Spinal cord (tissue), 9 donors: ENCODE measurements at regions not wholly inside any gene's neighbourhood (a gene's known extent, or its start where the extent isn't known, plus 50 kb on each side); places are given as distances from the start of the nearest gene placed in this dataset.
"Not testable (repeated sequence)": the region's sequence is repeated elsewhere in the genome, so short reads cannot be mapped to it uniquely, and the experiment has no call there.

ENCODE experiments used
- DNase-seq, 6 donors: peaks; one replicate each; pipeline versions ENCODE4 v3.0.0 to v3.0.0-alpha.2; 2013 to 2015; ENCODE audit warnings: low spot score in 6 of 6, low read depth in 4 of 6
- H3K27ac ChIP-seq: one replicate; pipeline ENCODE4 v1.5.1; 2013; ENCODE audit warnings: low read depth, low read length, control low read depth
- H3K27me3 ChIP-seq: one replicate; pipeline ENCODE4 v1.6.1; 2013; ENCODE audit warnings: low read length; ENCODE audit not compliant: control insufficient read depth, insufficient read depth
- H3K36me3 ChIP-seq: one replicate; pipeline ENCODE4 v1.6.1; 2013; ENCODE audit warnings: low read length; ENCODE audit not compliant: control insufficient read depth, insufficient read depth
- H3K4me1 ChIP-seq: one replicate; pipeline ENCODE4 v1.6.1; 2013; ENCODE audit warnings: low read length; ENCODE audit not compliant: control insufficient read depth, insufficient read depth
- H3K4me3 ChIP-seq: one replicate; pipeline ENCODE4 v1.5.1; 2013; ENCODE audit warnings: low read depth, low read length, control low read depth
- H3K9me3 ChIP-seq: one replicate; pipeline ENCODE4 v1.6.1; 2013; ENCODE audit warnings: low read length; ENCODE audit not compliant: control insufficient read depth, insufficient read depth
- WGBS: methylation state at CpG from one replicate; pipeline ENCODE4 v1.1.5; 2013; ENCODE audit warnings: missing lambda C conversion rate; ENCODE audit not compliant: insufficient coverage; 5-methylcytosine and 5-hydroxymethylcytosine counted together
- donor health status: healthy.

DNA sequence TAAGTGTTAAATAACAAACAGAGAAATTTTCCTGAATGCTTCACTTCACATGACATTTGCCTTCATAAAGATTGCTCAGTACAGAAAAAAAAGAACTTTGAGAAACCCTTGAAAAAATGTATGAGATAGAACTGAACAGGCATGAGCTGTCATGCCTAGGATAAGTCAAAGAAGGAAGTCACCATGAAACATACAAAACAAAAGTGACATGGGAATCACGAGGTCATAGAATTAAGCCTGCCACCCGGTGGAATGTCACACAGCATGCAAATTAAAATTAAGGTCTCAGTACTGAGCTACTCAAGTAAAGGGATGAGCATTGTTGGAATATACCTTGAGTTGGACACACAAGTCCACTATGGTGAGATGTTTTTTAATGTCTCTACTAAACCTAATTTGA lies 652.5 kb upstream of the NECTIN3 start:
- Histone ChIP-seq H3K4me1 (no peaks in the 10 kb centered on the region), H3K36me3 (no peaks in the 10 kb centered on the region), H3K27ac (no peak overlapping the region), H3K27me3 (no peaks in the 10 kb centered on the region), H3K4me3 (no peak overlapping the region), H3K9me3 (no peaks in the 10 kb centered on the region)
- WGBS, result no CpG with 5 or more reads among the region's 2 CpGs
- DNase-seq, result no peak

DNA sequence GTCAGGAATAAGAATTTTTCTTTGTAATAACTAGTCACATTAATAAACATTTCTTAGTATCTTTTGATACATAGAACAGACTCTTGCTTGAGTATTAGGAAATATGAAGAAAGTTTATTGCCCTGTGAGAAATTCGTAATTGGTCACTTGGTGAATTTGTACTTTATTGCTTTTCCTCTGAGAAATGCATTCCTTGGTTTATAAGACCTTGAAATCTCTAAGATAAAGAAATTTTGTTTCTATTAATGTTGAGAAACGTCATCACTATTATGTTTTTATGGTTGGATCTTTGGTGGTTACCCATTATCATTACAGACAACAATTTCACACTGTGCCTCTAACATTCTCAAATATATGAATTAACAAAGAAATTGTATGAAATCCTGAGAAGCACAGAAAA lies 652.0 kb upstream of the NECTIN3 start:
- H3K4me3 ChIP-seq, result no peak overlapping the region
- H3K27ac ChIP-seq, result no peak overlapping the region
- DNase-seq, result no peak
- H3K36me3 ChIP-seq, result no peaks in the 10 kb centered on the region
- H3K27me3 ChIP-seq, result no peaks in the 10 kb centered on the region
- H3K4me1 ChIP-seq, result no peaks in the 10 kb centered on the region
- H3K9me3 ChIP-seq, result no peaks in the 10 kb centered on the region
- WGBS, result no CpG with 5 or more reads among the region's 2 CpGs

DNA sequence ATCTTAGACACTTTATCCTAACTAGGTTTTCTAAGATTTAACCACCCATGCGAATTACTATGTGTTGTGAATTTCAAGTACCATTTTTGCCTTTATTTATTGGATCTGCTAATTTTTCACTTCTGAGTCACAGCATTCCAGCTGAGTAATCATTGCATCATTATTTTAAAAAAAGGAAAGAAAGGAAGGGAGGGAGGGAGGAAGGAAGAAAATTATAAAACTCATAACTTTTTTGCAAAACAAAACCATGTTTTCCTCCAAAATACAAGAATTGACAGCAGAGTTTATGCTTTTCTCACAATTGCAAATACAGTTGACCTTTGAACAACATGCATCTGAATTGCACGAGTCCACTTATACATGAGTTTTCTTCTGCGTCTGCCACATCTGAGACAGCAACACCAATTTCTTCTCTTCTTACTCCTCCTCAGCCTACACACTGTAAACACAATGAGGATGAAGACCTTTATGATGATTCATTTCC lies 651.4 kb upstream of the NECTIN3 start:
- 100% methylated on average over 1 of the region's 3 CpGs for WGBS
- H3K27ac ChIP-seq, result no peak overlapping the region
- no peak for DNase-seq
- H3K36me3 ChIP-seq, result no peaks in the 10 kb centered on the region
- H3K27me3 ChIP-seq, result no peaks in the 10 kb centered on the region
- no peaks in the 10 kb centered on the region for H3K9me3 ChIP-seq
- no peaks in the 10 kb centered on the region for H3K4me1 ChIP-seq
- no peak overlapping the region for H3K4me3 ChIP-seq

DNA sequence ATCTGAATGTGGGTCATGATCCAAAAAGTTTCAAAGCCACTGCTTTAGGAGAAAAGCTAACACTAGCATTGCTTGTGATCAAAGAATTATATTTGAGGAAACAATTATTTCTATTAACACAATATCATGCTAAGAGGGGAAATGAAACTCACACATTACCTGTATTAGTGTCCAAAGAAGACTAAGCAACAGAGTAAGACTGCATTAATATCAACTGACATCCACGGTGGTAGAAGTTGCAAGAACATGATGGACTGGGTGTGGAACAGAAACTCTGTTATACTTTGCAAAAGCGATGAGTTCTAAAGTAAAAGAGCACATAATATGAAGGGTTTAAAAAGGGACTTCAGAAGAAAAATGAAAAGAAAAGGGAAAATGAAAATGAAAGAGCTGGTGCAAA lies 648.3 kb upstream of the NECTIN3 start:
- H3K27ac ChIP-seq, result no peak overlapping the region
- H3K4me3 ChIP-seq, result no peak overlapping the region
- DNase-seq, result no peak
- H3K4me1 ChIP-seq, result no peaks in the 10 kb centered on the region
- no peaks in the 10 kb centered on the region for H3K36me3 ChIP-seq
- no peaks in the 10 kb centered on the region for H3K9me3 ChIP-seq
- no peaks in the 10 kb centered on the region for H3K27me3 ChIP-seq
- 100% methylated on average over 1 of the region's 2 CpGs for WGBS

DNA sequence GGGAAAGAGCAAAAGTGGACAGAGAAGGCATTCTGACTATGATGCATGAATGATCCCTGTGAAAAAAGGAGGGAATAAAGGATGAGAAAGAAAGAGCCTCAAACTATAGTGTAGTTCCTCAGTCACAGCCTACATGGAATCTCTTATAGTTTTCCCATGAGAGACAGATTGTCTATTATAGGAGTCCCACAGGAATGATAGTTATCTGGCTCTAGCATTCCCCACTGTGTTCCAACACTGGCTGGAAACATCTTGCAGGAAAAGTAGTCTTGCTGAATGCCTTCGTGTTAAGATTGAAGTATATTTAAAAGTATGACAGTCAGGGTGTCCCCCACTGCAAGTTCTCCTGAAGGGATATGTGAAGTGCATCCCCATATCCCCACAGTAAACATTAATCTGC lies 641.5 kb upstream of the NECTIN3 start:
- H3K4me1 ChIP-seq, result no peaks in the 10 kb centered on the region
- H3K9me3 ChIP-seq, result no peaks in the 10 kb centered on the region
- H3K27me3 ChIP-seq, result no peaks in the 10 kb centered on the region
- no CpG with 5 or more reads among the region's 1 CpG for WGBS
- no peak overlapping the region for H3K27ac ChIP-seq
- no peaks in the 10 kb centered on the region for H3K36me3 ChIP-seq
- DNase-seq, result no peak
- no peak overlapping the region for H3K4me3 ChIP-seq

DNA sequence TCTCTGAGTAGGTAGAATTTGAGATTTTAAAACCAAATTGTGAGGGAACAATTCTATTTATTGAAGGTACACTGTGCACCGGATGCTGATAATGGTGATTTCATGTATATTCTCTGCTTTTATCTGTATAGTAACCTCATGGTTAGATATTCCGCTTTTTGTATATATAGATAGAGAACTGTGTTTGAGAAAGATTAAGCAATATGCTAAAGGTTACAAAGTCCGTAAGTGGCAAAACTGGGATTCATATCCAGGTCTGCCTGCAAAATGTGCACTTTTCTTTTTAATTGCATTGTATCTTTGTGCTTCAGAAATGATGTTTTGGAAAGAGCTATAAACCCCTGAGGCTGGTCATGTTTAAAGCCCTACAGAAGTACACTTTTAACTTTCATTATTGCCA lies 635.4 kb upstream of the NECTIN3 start:
- Histone ChIP-seq H3K27me3 (no peaks in the 10 kb centered on the region), H3K36me3 (no peaks in the 10 kb centered on the region)
- 100% methylated on average over 1 of the region's 3 CpGs for WGBS

DNA sequence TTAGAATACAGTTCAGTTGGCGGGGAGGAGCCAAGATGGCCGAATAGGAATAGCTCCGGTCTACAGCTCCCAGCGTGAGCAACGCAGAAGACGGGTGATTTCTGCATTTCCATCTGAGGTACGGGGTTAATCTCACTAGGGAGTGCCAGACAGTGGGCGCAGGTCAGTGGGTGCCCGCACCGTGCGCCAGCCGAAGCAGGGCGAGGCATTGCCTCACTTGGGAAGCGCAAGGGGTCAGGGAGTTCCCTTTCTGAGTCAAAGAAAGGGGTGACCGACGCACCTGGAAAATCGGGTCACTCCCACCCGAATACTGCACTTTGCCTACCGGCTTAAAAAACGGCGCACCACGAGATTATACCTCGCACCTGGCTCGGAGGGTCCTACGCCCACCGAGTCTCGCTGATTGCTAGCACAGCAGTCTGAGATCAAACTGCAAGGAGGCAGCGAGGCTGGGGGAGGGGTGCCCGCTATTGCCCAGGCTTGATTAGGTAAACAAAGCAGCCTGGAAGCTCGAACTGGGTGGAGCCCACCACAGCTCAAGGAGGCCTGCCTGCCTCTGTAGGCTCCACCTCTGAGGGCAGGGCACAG lies 631.5 kb upstream of the NECTIN3 start:
- H3K27me3 ChIP-seq, H3K4me1 ChIP-seq, H3K27ac ChIP-seq, H3K4me3 ChIP-seq, H3K36me3 ChIP-seq, DNase-seq, H3K9me3 ChIP-seq: not testable (repeated sequence)
- WGBS, result 93% methylated on average over 27 of the region's 30 CpGs

More for the DNA sequence above, 635.4 kb upstream of the NECTIN3 start:
- DNase-seq, result no peak
- no peak overlapping the region for H3K27ac ChIP-seq
- no peak overlapping the region for H3K4me3 ChIP-seq
- H3K9me3 ChIP-seq, result no peaks in the 10 kb centered on the region
- no peaks in the 10 kb centered on the region for H3K4me1 ChIP-seq

DNA sequence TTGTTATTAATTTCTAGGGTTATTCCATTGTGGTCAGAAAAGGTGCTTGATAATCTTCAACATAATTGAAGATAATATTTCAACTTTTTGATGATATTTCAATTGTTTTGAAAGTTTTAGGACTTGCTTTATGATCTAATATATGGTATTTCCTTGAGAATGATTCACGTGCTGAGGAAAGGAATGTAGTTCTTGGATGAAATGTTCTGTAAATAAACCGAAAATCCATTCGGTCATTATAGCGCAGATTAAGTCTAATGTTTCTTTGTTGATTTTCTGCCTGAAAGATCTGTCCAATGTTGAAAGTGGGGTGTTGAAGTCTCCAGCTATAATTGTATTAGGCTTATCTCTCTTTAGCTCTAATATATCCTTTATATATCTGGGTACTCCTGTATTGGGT lies 617.5 kb upstream of the NECTIN3 start:
- DNase-seq, result no peak
- Histone ChIP-seq H3K36me3 (no peaks in the 10 kb centered on the region), H3K27me3 (no peaks in the 10 kb centered on the region), H3K4me1 (no peaks in the 10 kb centered on the region), H3K4me3 (no peak overlapping the region), H3K27ac (no peak overlapping the region), H3K9me3 (no peaks in the 10 kb centered on the region)
- WGBS, result 100% methylated on average over 4 of the region's 4 CpGs

DNA sequence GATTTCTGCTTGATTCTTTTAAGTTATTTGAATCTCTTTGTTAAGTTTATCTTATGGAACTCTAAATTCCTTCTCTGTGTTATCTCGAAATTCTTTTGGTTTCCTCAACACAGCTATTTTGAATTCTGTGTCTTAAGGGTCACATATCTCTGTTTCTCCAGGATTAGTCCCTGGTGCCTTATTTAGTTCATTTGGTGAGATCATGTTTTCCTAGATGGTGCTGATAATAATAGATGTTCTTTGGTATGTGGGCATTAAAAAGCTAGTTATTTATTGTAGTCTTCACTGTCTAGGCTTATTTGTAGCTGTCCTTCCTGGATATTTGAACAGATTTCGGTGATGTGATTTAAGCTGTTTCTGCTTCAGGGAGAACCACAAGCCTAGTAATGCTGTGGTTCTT lies 615.6 kb upstream of the NECTIN3 start:
- Histone ChIP-seq H3K4me3 (no peak overlapping the region), H3K9me3 (no peaks in the 10 kb centered on the region), H3K4me1 (no peaks in the 10 kb centered on the region), H3K27me3 (no peaks in the 10 kb centered on the region), H3K36me3 (no peaks in the 10 kb centered on the region), H3K27ac (no peak overlapping the region)
- no peak for DNase-seq
- WGBS, result no CpG with 5 or more reads among the region's 2 CpGs

DNA sequence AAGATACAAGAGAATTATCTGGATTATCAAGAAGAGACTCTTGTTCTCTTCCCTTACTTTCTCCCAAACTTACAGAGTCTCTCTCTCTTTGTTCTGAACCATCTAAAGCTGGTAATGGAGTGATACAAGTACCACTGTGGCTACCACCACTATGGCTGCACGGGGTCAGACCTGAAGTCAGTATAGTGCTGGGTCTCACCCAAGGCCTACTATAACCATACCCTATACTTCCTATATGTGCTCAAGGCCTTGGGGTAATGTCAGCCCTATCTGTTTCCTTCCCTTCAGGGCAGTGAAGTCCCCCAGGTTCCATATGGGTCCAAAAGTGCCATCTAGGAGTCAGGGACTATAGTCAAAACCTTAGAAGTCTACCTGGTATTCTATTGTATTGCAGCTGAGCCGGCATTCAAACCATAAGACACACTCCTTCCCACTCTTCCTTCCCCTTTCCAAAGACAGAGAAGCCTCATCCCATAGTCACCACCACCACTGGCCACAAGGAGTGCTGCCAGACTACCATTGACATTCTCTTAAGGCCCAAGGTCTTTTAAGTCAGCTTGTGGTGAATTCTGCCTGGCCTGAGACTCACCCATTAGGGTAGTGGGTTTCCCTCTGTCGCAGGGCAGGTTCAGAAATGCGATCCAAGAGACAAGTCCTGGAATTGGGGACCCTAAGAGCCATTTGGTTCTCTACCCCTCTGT lies 615.0 kb upstream of the NECTIN3 start:
- no peaks in the 10 kb centered on the region for H3K27me3 ChIP-seq
- H3K9me3 ChIP-seq, result no peaks in the 10 kb centered on the region
- 92% methylated on average over 4 of the region's 4 CpGs for WGBS
- DNase-seq, result no peak
- no peaks in the 10 kb centered on the region for H3K4me1 ChIP-seq
- H3K36me3 ChIP-seq, result no peaks in the 10 kb centered on the region
- no peak overlapping the region for H3K4me3 ChIP-seq
- H3K27ac ChIP-seq, result no peak overlapping the region
